Upper lobe of left lung (tissue), 4 donors: ENCODE measurements at regions not wholly inside any gene's neighbourhood (a gene's known extent, or its start where the extent isn't known, plus 50 kb on each side); places are given as distances from the start of the nearest gene placed in this dataset.

ENCODE experiments used
- CTCF ChIP-seq, 6 experiments: fragments of 450-650 bp in 4 of 6; fragments of 200-600 bp in 2 of 6; sonication (generic) in 2 of 6; IDR thresholded peaks; one replicate each; pipeline ENCODE4 v1.5.1; 2016 to 2019; ENCODE audit warnings: antibody characterized with exemption in 6 of 6
- EP300 ChIP-seq, 4 donors: sonication (generic); formaldehyde crosslinking; IDR thresholded peaks; one replicate each; pipeline ENCODE4 v1.5.1; 2017; ENCODE audit warnings: antibody characterized with exemption in 4 of 4, control low read depth in 2 of 4
- POLR2A ChIP-seq, 4 donors: fragments of 450-650 bp; IDR thresholded peaks; one replicate each; pipeline ENCODE4 v1.5.1; 2016 to 2017; ENCODE audit warnings: antibody characterized with exemption in 4 of 4, mild to moderate bottlenecking in 2 of 4

- TF ChIP-seq CTCF (IDR thresholded peaks at IDR 0.05): no peak
- no peak for TF ChIP-seq POLR2A (IDR thresholded peaks at IDR 0.05)
- no peak for TF ChIP-seq EP300 (IDR thresholded peaks at IDR 0.05)
Observed at GRCh38 chr4:156620786-156621185, 350.8 kb downstream of the PDGFC start.
